GM18507 (cell line): ENCODE measurements at regions not wholly inside any gene's neighbourhood (a gene's known extent, or its start where the extent isn't known, plus 50 kb on each side); places are given as distances from the start of the nearest gene placed in this dataset.
"Not testable (repeated sequence)": the region's sequence is repeated elsewhere in the genome, so short reads cannot be mapped to it uniquely, and the experiment has no call there.

Experiments
- DNase-seq: peaks from one replicate; pipeline ENCODE4 v3.0.0; 2011; ENCODE audit warnings: low read depth; ENCODE audit not compliant: insufficient read length; ENCODE audit errors: extremely low spot score
- FAIRE-seq: peaks from 2 replicates; lab custom pipeline; 2011; peaks lifted over from hg19 to GRCh38; lab: Jason Lieb, UNC

DNA sequence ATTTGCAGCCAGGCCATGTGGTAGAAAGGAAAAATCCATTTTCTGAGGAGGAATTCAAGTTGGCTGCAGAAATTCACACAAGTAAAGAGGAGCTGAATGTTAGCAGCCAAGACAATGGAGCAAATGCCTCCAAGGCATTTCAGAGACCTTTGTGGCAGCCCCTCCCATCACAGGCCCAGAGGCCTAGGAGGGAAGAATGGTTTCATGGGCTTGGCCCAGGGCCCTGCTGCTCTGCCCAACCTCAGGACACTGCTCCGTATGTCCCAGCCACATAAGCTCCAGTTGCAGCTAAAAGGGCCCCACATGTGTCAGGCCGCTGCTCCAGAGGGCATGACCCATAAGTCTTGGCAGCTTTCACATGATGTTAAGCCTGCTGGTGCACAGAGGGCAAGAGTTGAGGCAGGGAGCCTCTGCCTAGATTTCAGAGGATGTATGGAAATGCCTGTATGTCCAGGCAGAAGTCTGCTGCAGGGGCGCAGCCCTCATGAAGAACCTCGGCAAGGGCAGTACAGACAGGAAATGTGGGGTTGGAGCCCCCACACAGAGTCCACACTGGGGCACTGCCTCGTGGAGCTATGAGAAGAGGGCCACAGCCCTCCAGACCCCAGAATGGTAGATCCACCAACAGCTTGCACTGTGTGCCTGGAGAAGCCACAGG lies 144.2 kb upstream of the EPB41L4A start:
- FAIRE-seq (no peak), DNase-seq (no peak)

DNA sequence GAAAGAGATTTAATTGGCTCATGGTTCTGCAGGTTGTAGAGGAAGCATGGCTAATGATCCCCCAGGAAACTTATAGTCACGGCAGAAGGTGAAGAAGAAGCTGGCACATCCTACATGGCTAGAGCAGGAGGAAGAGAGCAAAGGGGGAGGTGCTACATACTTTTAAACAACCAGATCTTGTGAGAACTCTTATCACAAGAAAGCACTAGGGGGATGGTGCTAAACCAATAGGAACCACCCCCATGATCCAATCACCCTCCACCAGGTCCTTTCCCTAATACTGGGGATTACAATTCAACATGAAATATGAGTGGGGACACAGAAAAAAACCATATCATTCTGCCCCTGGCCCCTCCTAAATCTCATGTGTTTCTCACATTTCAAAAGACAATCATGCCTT lies 147.2 kb upstream of the EPB41L4A start:
- FAIRE-seq (no peak), DNase-seq (no peak)

DNA sequence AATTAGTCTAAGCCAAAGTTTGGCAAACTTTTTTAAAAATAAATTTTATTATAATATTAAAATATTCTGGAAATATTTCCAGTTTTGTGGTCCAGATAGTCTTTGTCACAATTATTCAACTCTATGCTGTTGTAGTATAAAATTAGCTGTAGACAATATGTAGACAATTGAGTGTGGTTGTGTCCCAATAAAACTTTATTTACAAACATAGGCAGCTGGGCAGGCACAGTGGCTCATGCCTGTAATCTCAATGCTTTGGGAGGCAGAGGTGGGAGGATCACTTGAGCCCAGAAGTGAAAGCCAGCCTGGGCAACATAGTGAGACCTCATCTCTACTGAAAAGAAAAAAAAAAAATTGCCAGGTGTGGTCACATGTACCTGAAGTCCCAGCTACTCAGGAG lies 150.5 kb upstream of the EPB41L4A start:
- no peak for DNase-seq
- no peak for FAIRE-seq

DNA sequence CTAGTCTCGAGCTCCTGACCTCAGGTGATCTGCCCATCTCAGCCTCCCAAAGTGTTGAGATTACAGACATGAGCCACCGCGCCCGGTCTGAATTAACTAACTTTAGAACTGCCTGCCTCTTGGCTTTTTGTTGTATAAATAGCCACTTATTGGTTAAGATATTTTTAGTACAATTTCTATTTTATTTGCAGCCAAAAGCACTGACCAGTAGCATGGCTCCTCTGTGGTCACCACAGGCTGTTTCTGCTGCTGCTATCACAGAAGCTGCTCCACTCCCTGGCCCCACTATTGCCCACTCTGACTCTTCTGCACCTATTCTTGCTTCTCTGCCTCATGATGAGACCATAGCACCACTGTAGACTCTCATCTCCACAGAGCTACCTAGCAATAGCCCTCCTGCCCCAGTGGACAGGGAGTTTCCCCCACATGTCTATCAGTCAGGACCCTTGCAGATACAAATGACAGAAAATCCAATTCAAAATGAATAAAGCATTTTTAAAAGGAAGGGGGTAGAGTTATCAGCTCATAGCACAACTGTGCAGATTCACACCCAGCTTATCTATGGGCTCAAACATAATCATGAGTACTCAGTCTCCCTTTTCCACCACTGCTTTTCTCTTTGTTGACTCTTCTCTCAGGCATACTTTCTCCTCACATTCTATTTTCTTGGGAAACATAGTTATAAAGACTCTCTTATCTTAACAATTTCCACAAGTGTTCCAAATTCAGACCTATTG lies 151.8 kb upstream of the EPB41L4A start:
- DNase-seq (no peak), FAIRE-seq (no peak)

DNA sequence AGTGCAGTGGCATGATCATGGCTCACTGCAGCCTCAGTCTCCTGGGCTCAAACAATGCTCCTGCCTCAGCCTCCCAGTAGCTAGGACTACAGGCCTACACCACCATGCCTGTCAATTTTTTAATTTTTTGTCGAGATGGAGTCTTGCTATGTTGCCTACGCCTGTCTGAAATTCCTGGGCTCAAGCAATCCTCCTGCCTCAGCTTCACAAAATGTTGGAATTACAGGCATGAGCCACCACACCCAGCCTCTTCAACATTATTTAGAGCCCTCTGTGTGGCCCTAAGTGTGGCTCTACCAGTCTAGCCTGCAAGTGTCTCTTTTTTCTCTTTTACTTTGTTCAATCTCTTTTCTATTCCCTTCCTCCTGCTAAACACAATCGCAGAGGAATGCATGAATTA lies 154.4 kb upstream of the EPB41L4A start:
- FAIRE-seq (no peak), DNase-seq (no peak)

DNA sequence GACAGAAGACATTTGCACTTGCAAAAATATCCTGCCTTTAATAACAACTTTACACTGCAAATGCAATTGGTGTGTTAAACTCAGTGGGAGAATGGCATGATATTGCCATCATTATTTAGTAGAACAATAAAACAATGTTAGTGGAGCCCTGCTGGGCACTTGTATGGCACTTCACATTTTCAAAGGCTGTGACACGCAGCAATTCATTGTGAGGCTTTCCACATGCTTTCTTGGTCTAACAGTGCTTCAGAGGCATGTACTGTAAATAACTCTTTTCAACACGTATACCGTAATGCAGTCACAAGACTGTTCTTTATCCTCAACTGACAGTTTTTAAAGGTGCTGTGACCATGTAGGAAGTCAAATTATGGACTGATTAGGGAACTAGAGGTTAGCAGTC lies 155.5 kb upstream of the EPB41L4A start:
- no peak for FAIRE-seq
- no peak for DNase-seq

DNA sequence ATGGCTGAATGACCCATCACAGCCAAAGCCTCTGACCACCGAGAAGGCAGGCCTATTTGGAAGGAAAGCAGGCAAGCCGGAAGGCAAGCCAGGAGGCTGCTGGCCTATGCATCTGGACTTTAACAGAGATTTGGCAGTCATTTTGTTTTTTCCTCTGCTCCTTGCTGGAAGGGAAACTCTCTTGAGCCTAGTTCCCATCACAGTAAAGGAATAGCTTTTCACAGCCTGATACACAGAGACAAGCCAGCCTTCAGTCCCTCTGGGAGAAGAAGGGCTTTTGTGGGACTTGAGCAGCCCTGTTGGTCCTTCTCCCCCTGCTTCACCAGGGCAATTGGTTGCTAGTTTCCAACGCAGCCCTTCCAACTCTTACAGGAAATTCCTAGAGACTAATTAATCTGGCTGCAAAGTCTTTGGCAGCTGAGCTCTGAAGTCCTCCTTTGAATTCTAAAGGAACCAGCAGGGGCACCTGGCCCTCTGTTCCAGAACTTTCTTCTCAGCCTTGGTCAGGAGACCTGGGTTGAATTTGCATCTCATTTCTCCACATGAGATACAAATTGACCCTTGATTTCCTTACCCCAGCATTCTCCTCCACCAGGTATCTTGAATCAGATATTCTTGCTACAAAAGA lies 157.3 kb upstream of the EPB41L4A start:
- FAIRE-seq (no peak), DNase-seq (no peak)

DNA sequence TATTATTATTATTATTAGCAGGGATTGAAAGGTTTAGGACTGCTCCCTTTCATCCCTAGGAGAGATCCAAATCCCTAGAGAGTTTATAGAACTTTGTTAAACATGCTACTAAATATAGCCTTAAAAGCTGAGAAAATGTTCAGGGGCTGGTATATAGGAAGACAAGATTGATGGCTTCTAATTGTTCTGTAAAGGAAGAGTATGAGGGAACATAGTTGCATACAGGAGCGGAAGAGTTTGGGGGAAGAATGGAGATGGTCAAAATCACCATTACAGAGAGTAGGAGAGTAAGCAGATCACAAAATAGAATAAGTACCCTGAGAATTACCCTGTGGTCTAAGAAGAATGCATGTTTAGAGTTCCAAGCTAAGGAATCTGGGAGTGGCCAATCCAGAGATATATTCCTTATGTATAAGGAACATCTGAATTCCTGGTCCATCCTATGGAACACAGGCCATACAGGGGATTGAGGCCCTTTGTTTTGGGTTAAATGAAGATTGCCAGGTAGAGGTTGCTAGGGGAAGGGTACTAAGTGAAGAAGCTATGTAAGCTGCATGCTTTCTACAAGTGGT lies 158.0 kb upstream of the APC start:
- no peak for FAIRE-seq
- no peak for DNase-seq

DNA sequence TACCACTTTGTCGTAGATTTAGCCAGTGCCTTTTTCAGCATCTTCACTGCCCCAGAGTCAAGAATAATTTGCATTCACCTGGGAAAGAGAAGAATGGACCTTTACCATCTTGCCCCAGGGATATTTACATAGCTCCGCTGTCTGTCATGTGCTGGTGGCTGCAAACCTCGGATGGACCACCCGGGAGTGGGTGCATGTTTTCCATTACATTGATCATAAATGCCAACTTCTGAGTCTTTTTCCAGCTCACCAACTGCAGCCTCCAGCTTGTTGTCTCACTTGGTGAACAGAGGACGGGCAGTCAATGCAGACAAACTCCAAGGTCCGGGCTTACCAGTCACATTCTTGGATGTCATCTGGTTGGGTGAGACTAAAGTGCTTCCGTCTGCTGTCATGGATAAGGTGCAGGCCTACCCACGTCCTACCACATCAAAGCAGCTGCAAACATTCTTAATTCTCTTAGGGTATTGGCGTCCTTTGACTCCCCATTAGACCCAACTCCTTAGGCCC lies 155.8 kb upstream of the APC start:
- no peak for FAIRE-seq

DNA sequence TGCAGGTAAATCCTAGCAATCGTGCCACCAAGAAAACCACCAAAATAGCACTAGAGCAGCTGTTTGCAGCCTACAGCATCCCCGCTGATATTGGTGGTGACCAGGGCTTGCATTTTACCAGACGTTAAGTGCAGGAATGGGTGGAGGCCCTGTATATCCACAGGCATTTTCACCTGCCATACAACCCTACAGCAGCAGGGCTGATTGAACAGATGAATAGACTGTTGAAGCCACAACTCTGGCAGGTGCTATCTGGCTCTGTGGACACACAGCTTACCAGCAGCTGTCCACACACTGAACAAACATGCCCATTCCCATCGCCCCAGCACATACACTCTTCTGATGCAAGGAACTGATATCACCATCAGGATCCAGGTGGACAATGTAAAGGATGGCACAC lies 154.5 kb upstream of the APC start:
- FAIRE-seq (no peak), DNase-seq (no peak)

More for the DNA sequence above, 155.8 kb upstream of the APC start:
- DNase-seq = no peak

DNA sequence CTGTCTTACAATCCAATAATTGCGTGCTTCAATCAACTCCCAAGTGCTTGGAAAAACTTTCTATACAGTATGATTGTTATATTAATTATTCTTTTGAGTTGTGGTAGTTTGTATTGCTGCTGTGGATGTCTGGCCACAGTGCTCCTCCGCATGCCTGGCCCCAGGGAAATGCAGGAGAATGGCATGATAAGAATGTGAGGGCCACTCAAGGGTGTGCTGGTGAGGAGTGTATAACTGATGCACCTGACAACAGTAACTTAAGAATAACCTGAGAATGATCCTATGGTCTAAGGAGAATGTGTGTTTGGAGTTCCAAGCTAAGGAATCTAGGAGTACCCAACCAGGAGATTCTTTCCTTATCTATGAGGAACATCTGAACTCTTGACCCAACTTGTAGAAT lies 152.9 kb upstream of the APC start:
- DNase-seq (no peak), FAIRE-seq (no peak)

DNA sequence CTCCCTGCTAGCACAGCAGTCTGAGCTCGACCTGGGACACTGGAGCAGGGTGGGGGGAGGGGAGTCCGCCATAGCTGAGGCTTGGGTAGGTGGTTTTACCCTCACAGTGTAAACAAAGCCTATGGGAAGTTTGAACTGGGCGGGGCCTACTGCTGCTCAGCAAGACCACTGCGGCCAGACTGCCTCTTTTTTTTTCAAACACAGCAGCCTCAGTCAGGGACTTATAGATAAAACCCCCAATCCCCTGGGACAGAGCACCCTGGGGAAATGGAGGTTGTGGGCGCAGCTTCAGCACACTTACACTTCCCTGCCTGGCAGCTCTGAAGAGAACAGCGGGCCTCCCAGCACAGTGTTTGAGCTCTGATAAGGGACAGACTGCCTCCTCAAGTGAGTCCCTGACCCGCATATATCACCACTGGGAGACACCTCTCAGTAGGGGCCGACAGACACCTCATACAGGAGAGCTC lies 151.1 kb upstream of the APC start:
- DNase-seq (no peak), FAIRE-seq (no peak)

DNA sequence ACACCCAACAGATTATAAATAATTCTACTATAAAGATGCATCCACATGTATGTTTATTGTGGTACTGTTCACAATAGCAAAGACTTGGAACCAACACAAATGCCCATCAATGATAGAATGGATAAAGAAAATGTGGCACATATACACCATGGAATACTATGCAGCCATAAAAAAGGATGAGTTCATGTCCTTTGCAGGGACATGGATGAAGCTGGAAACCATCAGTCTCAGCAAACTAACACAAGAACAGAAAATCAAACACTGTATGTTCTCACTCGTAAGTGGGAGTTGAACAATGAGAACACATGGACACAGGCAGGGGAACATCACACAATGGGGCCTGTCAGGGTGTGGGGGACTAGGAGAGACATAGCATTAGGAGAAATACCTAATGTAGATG lies 146.8 kb upstream of the APC start:
- not testable (repeated sequence) for FAIRE-seq, DNase-seq

DNA sequence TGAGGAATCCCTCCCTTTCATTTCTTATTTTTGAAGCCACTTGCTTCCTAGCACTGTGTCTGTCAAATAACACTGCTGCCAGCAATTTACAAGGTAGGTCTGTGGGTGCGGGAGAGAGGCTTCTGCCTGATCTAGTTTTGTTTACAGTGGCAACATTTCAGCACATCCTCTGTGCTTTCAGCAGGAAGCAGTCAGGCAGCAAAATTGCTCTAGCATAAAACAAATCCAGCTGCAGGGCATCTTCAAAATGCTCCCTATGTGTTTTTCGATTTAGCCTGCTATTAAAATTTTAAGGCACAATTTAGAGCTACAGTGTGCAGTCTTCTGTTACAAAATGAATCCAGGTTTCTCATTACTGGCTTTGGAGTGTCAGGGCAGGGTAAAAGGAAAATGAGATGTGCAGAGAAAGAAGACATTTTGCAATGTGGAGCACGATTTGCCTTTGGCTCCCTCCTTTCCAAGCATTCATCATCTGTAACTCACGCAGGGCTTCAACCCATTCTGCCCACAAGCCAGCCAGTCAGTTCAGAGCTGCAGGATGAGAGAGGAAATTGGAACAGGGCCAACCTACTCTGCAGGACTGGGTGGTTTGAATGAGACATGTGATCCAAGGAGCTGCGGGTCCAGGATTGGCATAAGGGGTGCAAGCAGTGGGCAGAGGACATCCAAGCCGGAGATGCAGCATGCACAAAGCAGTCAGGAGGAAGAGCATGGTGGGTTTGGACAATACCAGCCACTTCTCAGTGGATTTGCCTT lies 143.4 kb upstream of the APC start:
- DNase-seq (no peak), FAIRE-seq (no peak)

DNA sequence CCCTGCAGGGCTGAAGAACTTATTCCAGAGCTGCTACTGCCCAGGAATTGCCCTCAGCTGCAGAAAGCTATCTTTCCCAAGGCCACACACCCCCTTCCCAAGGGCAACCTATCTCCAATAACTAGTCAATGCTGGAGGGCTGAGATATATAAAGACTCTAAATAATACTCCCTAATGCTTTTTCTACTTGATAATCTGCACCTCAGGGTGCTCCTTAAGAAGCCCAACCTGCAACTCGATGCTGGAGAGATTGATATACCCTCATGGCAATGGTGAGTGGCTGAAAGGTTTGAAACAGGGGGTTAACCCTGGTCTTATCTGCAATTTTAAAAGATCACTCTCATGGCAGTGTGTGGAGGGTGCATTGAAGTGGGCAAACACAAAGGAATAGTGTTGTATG lies 142.7 kb upstream of the APC start:
- no peak for DNase-seq
- no peak for FAIRE-seq

DNA sequence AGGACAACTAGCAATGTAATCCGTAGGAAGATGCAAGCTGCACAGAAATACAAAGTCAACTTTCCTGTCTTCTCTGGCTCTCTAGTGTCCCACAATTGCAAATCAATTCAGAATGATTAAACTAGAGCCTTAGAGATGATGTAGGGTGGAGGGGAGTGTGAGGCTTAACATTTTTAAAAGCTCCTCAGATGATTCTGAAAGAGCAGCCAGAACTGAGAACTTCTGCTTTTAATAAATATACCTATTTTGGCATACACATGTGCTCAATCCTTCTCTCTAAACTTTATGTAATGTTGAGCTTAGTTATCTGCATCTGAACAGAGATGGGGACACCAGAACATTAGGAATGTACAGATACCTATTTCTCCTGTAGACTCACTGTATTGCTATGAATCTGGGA lies 139.9 kb upstream of the APC start:
- FAIRE-seq = no peak
- no peak for DNase-seq

DNA sequence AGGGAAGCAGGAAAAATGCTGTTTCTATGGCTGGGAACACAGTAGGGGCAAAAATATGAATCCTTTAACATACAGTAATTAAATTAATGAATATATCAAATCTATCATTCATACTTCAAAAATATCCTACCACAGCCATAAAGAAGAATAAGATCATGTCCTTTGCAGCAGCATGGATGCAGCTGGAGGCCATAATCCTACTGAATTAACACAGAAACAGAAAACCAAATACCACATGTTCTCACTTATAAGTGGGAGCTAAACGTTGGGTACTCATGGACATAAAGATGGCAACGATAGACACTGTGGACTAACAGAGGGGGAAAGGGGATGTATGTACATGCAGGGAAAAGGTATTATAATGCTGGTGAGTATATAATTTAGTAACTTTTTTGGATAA lies 137.2 kb upstream of the APC start:
- not testable (repeated sequence) for FAIRE-seq

DNA sequence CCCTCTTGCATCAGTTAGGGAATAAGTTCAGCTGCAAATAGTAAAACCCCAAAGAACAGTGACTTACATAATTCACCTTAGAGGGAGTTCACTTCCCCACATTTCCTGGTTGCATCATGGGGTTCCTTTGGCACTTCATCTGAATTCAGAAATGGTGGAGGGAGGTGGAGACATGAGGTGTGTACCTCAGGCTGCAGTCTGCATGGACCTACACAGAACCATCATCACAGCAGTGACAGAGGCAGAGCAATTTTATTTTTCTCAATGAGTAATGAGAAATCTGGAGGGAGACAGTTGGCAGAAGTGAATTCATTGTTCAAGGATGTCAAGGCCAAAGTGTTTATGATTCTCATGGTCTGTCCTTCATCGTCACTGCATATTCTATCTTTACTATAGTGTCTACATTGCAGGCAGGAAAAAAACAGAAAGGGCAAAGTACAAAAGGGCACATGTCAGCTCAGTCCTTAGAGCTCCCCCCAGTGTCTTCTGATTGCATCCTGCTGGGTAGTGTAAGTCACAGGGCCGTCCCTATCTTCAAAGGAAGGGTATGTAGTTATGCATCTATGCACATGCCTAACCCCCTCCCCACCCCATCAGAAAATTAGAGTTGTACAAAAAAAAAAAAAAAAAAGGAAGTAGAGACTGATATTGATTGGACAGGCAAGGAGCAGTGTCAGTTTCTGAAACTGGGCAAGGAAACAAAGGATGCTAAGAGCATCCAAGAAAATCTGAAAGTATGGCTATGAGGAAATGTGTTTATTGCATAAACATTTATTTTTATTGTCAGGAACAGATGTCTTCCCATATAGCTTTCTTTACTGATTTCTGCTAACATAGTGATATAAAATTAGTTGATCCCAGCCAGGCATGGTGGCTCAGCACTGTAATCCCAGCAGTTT lies 132.7 kb upstream of the APC start:
- DNase-seq (no peak), FAIRE-seq (peak; percentile 80)

More for the DNA sequence above, 137.2 kb upstream of the APC start:
- not testable (repeated sequence) for DNase-seq

DNA sequence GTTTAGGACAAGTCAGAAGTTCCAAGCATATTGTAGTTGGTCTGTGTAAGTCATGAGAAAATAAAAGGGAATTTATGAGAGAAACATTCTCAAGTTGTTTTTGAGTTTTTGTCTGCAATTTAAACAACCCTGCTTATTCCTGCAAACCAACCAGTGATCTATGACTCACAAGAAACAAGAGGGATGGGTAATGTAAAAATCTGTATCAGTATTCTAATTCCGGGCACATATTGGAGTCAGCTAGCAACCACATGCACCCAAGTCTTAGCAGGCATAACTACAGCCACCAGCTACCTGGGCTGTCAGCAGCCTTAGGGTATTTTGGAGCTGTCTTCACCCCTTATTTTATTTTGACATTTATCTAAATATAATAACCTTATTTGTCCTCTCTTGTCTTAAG lies 128.7 kb upstream of the APC start:
- FAIRE-seq (no peak), DNase-seq (no peak)
